ENCODE measurements at regions not wholly inside any gene's neighbourhood (a gene's known extent, or its start where the extent isn't known, plus 50 kb on each side); places are given as distances from the start of the nearest gene placed in this dataset.
"Not testable (repeated sequence)": the region's sequence is repeated elsewhere in the genome, so short reads cannot be mapped to it uniquely, and the experiment has no call there.

GRCh38 chr5:87785554-87786335 is 373.0 kb upstream of the CCNH start:
- no peak for DNase-seq (ENCODE audit: low spot score)

- DNase-seq (ENCODE audit: low spot score): no peak
Measured at GRCh38 chr5:87784879-87785495, 372.3 kb upstream of the CCNH start.

- no peak for DNase-seq (ENCODE audit: low spot score)
Measured at GRCh38 chr5:87784311-87784710, 371.6 kb upstream of the CCNH start.

GRCh38 chr5:87782916-87783315 is 370.2 kb upstream of the CCNH start:
- no peak for DNase-seq (ENCODE audit: low spot score)

DNA sequence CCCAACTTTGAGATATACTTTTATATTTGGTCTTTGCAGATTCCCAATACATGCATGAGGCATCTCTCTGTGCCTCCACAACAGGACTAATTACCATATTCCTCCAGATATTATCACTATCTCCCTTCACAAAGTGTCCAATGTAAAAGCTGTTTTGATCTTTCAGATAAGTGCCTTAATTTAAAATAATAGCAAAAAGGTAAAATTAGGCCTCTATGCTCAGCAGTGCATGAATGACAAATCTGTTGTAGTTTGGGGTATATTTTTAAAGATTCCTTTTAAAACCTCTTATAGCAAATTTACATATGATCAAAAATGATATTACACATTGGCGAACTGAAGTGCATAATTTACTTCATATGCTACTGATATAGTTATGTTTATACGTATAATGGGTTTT is 369.2 kb upstream of the CCNH start:
- DNase-seq (ENCODE audit: low spot score): no peak

DNA sequence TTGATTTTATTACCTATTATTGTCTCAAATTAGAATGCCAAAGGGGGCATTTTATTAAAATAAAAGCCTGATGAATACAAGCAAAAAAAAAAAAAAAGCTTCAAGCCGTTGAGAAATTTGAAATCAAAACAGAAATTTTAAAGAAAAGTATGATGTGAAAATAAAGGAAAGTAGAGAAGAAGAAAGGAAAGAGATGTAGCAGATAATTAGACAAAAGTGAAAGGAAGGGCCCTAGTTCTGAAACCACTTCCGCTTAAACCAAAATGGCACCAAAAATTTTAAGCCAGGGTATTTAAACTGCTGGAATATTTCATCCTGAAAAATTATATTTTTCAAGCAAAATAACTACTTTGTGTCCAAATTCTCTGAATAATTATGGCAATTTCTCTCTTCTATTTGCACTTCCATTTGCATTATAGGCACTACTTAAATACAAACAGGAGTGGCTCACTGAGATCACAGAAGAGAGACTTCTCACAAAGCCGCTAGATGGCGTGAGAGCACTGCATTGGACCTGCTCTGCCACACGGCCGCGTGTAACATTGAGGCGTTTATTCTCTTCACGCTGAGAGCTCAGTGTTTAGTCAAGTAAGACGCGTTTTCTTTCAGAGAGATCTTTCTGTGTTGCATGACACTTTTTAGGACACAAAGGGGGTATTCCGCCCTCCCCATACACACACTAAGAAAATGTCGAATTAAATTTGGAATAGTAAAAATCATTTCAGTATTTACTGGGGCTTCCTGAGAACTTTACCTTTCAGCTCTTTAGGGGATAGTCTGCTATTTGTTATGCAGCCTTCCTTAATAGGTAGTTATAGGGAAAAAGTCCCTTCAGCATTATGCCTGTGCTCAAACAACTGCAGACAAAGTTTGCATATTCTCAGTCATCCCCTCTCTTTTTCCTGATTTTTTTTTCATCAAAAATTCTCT is 368.4 kb upstream of the CCNH start:
- DNase-seq (ENCODE audit: low spot score): peak; percentile 61

DNA sequence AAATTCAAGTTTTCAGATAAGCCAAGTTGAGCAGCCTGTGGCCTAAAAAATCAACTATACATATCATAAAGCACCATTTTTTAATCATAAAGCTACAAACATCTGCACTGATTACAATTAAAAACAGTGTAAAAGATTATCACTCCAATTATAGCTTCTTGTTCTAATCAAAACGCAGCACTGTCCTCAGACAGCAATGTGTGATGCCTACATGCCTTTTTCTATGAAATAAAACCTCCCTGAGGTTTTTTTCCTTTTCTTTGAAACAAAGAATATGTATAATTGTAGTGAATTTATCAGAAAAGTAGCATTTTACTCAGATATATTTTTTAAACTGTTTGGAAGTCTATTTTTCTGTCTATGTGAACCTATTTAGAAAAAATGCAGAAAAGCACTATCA is 366.1 kb upstream of the CCNH start:
- no peak for DNase-seq (ENCODE audit: low spot score)

DNA sequence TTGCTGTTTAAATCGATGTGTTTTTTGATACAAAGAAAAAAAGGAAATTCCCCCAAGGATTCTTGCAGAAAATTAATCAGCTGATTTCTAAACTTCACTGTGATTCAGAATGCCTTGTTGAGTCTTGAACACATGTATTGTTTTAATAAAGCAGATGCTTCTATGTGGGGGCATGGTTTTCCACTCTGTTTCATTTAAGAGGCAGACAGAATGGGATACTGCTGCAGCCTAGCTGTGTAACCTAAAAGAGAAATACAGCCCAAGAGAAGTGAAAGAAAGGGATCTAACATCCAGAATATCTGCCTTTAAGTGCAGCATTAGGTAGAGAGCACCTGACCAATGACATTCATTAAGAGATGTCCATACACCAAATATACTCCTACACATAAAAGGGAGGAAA is 365.1 kb upstream of the CCNH start:
- no peak for DNase-seq (ENCODE audit: low spot score)

DNA sequence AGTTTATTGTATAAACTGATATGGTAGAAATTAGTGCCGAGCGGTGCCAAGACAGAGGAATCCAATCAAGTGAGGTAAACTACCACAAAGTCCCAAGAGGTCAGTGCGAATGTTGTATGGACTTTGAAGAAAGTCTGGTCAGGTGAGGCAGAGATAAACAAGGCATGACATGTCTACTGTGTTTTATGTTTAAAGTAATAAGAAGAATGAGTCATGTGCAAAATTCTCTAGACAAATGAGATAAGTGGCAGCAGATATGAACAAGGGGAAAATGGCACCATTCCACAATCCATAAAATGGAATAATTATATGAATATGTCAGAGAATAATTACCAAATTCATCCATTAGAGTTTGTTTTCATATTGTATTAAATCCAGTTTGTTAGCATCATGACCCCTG is 364.1 kb upstream of the CCNH start:
- no peak for DNase-seq (ENCODE audit: low spot score)

- DNase-seq (ENCODE audit: low spot score): not testable (repeated sequence)
Measured at GRCh38 chr5:87776302-87776701, 363.6 kb upstream of the CCNH start.

DNA sequence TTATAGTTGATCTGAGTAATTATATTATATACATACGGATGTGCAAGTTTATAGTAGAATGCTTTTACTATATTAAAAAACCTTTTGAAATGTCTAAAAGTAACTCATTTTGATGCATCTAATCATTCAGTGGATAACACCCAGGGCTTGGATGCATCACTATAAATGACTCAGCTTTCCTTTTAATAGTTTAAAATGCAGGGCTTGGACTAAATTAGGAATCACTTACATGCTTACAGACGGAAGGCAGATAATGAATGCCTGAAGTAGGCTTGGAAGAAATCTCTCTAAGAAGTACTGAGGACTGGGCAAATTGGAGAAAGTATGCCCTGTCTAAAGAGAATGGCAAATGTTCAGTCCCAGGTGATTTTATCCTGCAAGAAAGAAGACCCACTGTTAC is 362.5 kb upstream of the CCNH start:
- no peak for DNase-seq (ENCODE audit: low spot score)

DNA sequence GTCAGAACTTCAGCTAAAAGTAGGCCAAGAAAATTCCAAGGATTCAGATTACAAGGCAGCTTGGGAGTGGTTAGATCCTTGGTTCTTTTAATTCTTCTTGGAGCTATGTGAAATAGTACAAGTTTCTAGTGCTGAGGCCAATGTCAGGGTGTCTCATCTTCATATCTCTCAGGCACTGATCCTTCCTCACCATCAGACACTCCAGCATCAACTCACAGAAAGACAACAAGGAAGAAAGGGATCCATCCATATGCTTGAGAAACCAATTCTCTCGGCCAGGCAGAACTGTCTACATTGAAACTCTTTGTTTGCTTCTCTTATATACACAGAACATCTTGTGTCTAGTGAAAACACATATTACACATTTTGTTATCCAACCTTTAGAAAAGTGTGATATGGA is 362.1 kb upstream of the CCNH start:
- DNase-seq (ENCODE audit: low spot score): no peak

GRCh38 chr5:87770601-87771121 is 357.9 kb upstream of the CCNH start:
- DNase-seq (ENCODE audit: low spot score): no peak

DNA sequence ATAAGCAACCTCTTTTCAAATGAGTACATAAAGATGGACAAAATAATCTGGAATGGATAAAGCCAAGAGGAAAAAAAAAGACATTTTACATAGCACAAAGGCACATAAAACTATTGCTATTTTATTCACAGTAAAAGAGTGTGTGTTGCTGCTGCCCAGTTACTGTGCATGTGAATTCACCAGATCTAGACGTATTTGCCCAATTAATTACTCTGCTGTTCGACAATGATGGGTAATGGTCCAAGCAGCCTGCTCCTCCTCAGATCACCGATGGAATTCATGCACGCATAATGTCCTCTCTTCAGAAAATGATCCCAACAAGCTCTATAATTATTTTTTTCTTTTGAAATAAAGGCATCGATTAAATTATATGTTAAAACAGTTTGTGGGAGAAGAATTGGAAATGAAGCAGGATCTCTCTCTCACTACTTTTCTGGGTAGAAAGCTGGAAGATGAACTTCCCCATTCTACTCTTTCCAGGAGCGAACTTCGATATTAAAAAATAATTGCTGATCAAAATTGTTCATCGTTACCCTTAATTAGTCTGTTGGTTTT is 357.4 kb upstream of the CCNH start:
- no peak for DNase-seq (ENCODE audit: low spot score)

GRCh38 chr5:87769157-87769556 is 356.4 kb upstream of the CCNH start:
- DNase-seq (ENCODE audit: low spot score): no peak

DNA sequence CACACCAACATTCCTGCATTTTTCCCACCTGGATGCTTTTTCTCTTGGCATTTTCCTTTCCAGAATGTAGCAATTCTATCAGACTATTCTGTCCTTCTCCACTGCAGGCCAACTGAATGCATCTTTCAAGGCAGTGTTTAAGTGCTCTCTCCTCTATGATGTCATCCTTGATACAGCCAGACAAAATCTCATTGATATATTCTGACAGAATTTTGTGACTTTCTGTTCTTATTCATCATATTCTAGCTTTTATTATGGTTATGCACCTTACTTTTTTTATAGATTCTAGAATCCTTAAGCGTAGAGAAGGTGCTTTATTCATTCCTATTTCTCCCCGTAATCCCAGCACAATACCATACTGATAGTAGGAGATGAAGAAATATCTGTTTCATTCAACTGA is 355.5 kb upstream of the CCNH start:
- DNase-seq (ENCODE audit: low spot score): no peak

- no peak for DNase-seq (ENCODE audit: low spot score)
Measured at GRCh38 chr5:87765009-87765408, 352.3 kb upstream of the CCNH start.

GRCh38 chr5:87762631-87763030 is 349.9 kb upstream of the CCNH start:
- DNase-seq (ENCODE audit: low spot score): no peak

DNA sequence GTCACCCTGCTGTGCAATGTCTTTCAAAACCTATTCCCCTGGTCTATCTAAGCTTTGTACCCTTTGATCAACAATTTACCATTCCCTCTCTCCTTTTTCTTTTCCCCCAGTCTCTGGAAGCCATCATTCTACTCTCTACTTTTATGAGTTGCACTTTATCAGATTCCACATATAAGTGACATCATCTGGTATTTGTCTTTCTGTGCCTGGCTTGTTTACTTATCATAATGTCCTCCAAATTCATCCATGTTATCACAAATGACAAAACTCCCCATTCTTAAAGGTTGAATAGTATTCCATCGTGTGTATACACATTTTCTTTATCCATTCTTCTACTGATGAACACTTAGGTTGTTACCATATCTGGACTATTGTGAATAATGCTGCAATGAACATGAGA is 344.2 kb upstream of the CCNH start:
- DNase-seq (ENCODE audit: low spot score): no peak

DNA sequence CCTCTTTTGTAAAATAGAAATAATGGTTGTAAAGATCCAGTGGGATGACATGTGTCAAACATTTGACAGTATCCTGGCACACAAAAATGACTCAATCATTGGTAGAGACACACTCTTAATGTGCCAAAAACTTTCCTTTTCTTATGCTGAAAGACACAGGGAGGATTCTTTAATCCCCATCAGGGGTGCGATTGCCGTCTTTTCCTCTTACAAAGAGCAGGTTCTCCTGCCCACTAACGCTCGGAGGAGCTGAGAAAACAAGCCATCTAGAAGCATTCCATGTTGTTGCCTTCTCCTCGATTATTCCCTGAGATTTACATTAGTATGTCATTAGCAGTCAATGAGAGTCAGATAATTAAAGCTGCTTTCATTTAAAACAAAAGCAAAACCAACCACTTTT is 342.6 kb upstream of the CCNH start:
- DNase-seq (ENCODE audit: low spot score): no peak

- DNase-seq (ENCODE audit: low spot score): no peak
Measured at GRCh38 chr5:87754009-87754757, 341.5 kb upstream of the CCNH start.

DNA sequence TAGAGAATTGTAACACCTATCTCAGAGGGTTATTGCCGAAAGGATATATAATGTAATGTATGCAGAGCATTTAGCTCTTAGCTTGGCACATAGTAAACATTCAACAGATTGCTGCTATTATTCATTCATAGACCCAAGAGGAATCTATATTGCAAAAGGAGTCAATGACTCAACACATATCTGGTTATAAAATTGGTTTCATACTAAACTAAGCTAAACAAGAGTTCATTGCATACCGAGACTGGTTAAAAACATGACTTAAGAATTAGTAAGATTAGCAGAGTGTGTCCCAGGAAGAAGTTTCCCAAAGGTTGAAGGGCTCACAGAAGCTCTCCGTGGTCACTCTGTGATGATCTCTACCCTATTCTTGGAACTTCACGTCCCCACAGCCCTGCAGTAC is 339.6 kb upstream of the CCNH start:
- DNase-seq (ENCODE audit: low spot score): no peak

Measured in AG08396 (cell line).